ENCODE measurements at regions not wholly inside any gene's neighbourhood (a gene's known extent, or its start where the extent isn't known, plus 50 kb on each side); places are given as distances from the start of the nearest gene placed in this dataset.

GRCh38 chr10:65046831-65047230 lies 1525.6 kb downstream of the REEP3 start:
- TF ChIP-seq POLR2A (IDR thresholded peaks at IDR 0.05) (no peak), CTCF (IDR thresholded peaks at IDR 0.05) (no peak)
